GM23338 (cell line): ENCODE measurements at regions not wholly inside any gene's neighbourhood (a gene's known extent, or its start where the extent isn't known, plus 50 kb on each side); places are given as distances from the start of the nearest gene placed in this dataset.

Experiments used
- ATAC-seq: fragments of 200-7000 bp; cut with Tn5 transposase; 3 replicates; pipeline ENCODE4 v1.9.1; 2020
- DNase-seq: peaks from one replicate; pipeline ENCODE4 v3.0.0-alpha.2; 2015; ENCODE audit warnings: low spot score
- H2AFZ ChIP-seq: fragments of 200-600 bp; sonication (generic); 2 replicates; pipeline ENCODE4 v1.8.0; 2016; ENCODE audit warnings: antibody characterized with exemption, mild to moderate bottlenecking, moderate library complexity
- H3F3A ChIP-seq: fragments of 200-600 bp; sonication (generic); replicated peaks from 2 replicates; pipeline ENCODE4 v1.8.0; 2017; ENCODE audit warnings: antibody characterized with exemption, mixed run types, low read depth
- H3K27ac ChIP-seq: fragments of 200-600 bp; sonication (generic); 2 replicates; pipeline ENCODE4 v1.6.1; 2016; ENCODE audit warnings: low read depth
- H3K27me3 ChIP-seq: fragments of 200-600 bp; sonication (generic); 2 replicates; pipeline ENCODE4 v1.8.0; 2016; ENCODE audit warnings: mild to moderate bottlenecking, mixed run types, moderate library complexity; ENCODE audit not compliant: insufficient read depth
- H3K36me3 ChIP-seq: fragments of 200-600 bp; sonication (generic); 2 replicates; pipeline ENCODE4 v1.8.0; 2016; ENCODE audit warnings: mild to moderate bottlenecking; ENCODE audit not compliant: insufficient read depth
- H3K4me1 ChIP-seq: fragments of 200-600 bp; sonication (generic); 2 replicates; pipeline ENCODE4 v1.8.0; 2016; ENCODE audit warnings: mild to moderate bottlenecking, moderate library complexity; ENCODE audit not compliant: insufficient read depth
- H3K4me2 ChIP-seq: fragments of 200-600 bp; sonication (generic); 2 replicates; pipeline ENCODE4 v1.7.1; 2017; ENCODE audit warnings: mixed run types
- H3K4me3 ChIP-seq: fragments of 200-600 bp; sonication (generic); 2 replicates; pipeline ENCODE4 v1.6.1; 2016; ENCODE audit warnings: mixed run types
- H3K79me2 ChIP-seq: fragments of 200-600 bp; sonication (generic); replicated peaks from 2 replicates; pipeline ENCODE4 v1.8.0; 2017; ENCODE audit warnings: mild to moderate bottlenecking; ENCODE audit not compliant: insufficient read depth
- H3K9me2 ChIP-seq: fragments of 200-600 bp; sonication (generic); 2 replicates; pipeline ENCODE4 v1.8.0; 2017; ENCODE audit not compliant: insufficient read depth
- H4K20me1 ChIP-seq: fragments of 200-600 bp; sonication (generic); replicated peaks from 2 replicates; pipeline ENCODE4 v1.8.0; 2017; ENCODE audit warnings: mild to moderate bottlenecking; ENCODE audit not compliant: insufficient read depth
- H3K27ac Mint-ChIP-seq: 2 replicates; pipeline ENCODE4 v1.8.0; 2020; ENCODE audit warnings: inconsistent platforms, mild to moderate bottlenecking, moderate library complexity, mixed read lengths
- H3K27me3 Mint-ChIP-seq: 3 replicates; pipeline ENCODE4 v1.8.0; 2022; ENCODE audit warnings: low read depth, mild to moderate bottlenecking, moderate library complexity, mixed read lengths, inconsistent platforms; ENCODE audit not compliant: insufficient read depth, poor library complexity
- H3K36me3 Mint-ChIP-seq: 3 replicates; pipeline ENCODE4 v1.8.0; 2021; ENCODE audit warnings: low read depth, mild to moderate bottlenecking, inconsistent platforms, moderate library complexity, mixed read lengths
- H3K4me1 Mint-ChIP-seq: 3 replicates; pipeline ENCODE4 v1.8.0; 2020; ENCODE audit warnings: mild to moderate bottlenecking, inconsistent platforms, mixed read lengths
- H3K4me3 Mint-ChIP-seq: 3 replicates; pipeline ENCODE4 v1.8.0; 2021; ENCODE audit warnings: moderate library complexity, mild to moderate bottlenecking, inconsistent platforms, mixed read lengths
- H3K9me3 Mint-ChIP-seq: 3 replicates; pipeline ENCODE4 v1.8.0; 2020; ENCODE audit warnings: moderate library complexity, mild to moderate bottlenecking, inconsistent platforms, mixed read lengths
- CREB1 ChIP-seq: fragments of 250-450 bp; sonication (Bioruptor Pico); IDR thresholded peaks from 2 replicates; pipeline ENCODE4 v1.5.0; 2020; ENCODE audit warnings: low read depth, mild to moderate bottlenecking, moderate library complexity
- EZH2 ChIP-seq: fragments of 200-600 bp; sonication (generic); IDR thresholded peaks from one replicate; pipeline ENCODE4 v1.8.0; 2017; ENCODE audit warnings: antibody characterized with exemption, mild to moderate bottlenecking, low read depth; ENCODE audit not compliant: unreplicated experiment
- EZH2phosphoT487 ChIP-seq: fragments of 200-600 bp; sonication (generic); IDR thresholded peaks from one replicate; pipeline ENCODE4 v1.8.1; 2018; ENCODE audit warnings: antibody characterized with exemption; ENCODE audit not compliant: unreplicated experiment
- JUNB ChIP-seq: IDR thresholded peaks from one replicate; pipeline ENCODE4 v1.6.1; 2016; ENCODE audit warnings: antibody characterized with exemption; ENCODE audit not compliant: unreplicated experiment
- NANOG ChIP-seq: IDR thresholded peaks from 2 replicates; pipeline ENCODE4 v1.6.1; 2016; ENCODE audit warnings: antibody characterized with exemption, borderline replicate concordance
- POLR2AphosphoS5 ChIP-seq: IDR thresholded peaks from 2 replicates; pipeline ENCODE4 v1.6.1; 2016; ENCODE audit warnings: antibody characterized with exemption, low read depth
- TF ChIP-seq, protein P1 (sequence below): fragments of 250-450 bp; sonication (Bioruptor Pico); IDR thresholded peaks from 2 replicates; pipeline ENCODE4 v1.5.0; 2020; ENCODE audit warnings: mild to moderate bottlenecking, moderate library complexity
- TF ChIP-seq, protein P2 (sequence below): IDR thresholded peaks from 2 replicates; pipeline ENCODE4 v1.6.1; 2016; ENCODE audit warnings: antibody characterized with exemption
- TF ChIP-seq, protein P3 (sequence below), 2 experiments: fragments of 200-600 bp in 1 of 2; sonication (generic) in 1 of 2; conservative IDR thresholded peaks; 2 replicates each; pipeline versions ENCODE4 v1.5.1 to v1.6.1; 2016 to 2017; ENCODE audit warnings: antibody characterized with exemption in 2 of 2, low read depth in 2 of 2, mild to moderate bottlenecking in 2 of 2, moderate library complexity in 1 of 2
- TF ChIP-seq, protein P4 (sequence below): IDR thresholded peaks from one replicate; pipeline ENCODE4 v1.6.1; 2018; ENCODE audit warnings: antibody characterized with exemption; ENCODE audit not compliant: unreplicated experiment

DNA sequence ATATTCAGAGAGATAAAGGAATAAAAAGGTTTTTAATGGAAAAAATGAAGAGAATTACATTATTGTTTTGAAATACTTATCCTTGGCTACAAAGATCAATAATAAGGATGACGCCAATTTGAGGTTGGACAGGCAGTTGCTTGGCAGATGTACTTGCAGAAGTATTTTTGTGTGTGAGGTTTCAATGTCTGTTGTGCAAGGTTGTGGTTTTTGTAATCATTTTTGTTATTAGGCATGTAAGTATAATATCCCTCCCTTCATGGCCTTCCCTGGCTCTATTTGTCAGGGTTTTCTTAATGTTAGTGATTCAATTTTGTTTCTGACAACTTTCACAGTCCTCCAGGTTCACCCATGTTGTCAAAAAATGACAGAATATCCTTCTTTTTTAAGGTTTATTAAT, 105.9 kb downstream of the OTOL1 start (continued):
- TF ChIP-seq, protein P1, sequence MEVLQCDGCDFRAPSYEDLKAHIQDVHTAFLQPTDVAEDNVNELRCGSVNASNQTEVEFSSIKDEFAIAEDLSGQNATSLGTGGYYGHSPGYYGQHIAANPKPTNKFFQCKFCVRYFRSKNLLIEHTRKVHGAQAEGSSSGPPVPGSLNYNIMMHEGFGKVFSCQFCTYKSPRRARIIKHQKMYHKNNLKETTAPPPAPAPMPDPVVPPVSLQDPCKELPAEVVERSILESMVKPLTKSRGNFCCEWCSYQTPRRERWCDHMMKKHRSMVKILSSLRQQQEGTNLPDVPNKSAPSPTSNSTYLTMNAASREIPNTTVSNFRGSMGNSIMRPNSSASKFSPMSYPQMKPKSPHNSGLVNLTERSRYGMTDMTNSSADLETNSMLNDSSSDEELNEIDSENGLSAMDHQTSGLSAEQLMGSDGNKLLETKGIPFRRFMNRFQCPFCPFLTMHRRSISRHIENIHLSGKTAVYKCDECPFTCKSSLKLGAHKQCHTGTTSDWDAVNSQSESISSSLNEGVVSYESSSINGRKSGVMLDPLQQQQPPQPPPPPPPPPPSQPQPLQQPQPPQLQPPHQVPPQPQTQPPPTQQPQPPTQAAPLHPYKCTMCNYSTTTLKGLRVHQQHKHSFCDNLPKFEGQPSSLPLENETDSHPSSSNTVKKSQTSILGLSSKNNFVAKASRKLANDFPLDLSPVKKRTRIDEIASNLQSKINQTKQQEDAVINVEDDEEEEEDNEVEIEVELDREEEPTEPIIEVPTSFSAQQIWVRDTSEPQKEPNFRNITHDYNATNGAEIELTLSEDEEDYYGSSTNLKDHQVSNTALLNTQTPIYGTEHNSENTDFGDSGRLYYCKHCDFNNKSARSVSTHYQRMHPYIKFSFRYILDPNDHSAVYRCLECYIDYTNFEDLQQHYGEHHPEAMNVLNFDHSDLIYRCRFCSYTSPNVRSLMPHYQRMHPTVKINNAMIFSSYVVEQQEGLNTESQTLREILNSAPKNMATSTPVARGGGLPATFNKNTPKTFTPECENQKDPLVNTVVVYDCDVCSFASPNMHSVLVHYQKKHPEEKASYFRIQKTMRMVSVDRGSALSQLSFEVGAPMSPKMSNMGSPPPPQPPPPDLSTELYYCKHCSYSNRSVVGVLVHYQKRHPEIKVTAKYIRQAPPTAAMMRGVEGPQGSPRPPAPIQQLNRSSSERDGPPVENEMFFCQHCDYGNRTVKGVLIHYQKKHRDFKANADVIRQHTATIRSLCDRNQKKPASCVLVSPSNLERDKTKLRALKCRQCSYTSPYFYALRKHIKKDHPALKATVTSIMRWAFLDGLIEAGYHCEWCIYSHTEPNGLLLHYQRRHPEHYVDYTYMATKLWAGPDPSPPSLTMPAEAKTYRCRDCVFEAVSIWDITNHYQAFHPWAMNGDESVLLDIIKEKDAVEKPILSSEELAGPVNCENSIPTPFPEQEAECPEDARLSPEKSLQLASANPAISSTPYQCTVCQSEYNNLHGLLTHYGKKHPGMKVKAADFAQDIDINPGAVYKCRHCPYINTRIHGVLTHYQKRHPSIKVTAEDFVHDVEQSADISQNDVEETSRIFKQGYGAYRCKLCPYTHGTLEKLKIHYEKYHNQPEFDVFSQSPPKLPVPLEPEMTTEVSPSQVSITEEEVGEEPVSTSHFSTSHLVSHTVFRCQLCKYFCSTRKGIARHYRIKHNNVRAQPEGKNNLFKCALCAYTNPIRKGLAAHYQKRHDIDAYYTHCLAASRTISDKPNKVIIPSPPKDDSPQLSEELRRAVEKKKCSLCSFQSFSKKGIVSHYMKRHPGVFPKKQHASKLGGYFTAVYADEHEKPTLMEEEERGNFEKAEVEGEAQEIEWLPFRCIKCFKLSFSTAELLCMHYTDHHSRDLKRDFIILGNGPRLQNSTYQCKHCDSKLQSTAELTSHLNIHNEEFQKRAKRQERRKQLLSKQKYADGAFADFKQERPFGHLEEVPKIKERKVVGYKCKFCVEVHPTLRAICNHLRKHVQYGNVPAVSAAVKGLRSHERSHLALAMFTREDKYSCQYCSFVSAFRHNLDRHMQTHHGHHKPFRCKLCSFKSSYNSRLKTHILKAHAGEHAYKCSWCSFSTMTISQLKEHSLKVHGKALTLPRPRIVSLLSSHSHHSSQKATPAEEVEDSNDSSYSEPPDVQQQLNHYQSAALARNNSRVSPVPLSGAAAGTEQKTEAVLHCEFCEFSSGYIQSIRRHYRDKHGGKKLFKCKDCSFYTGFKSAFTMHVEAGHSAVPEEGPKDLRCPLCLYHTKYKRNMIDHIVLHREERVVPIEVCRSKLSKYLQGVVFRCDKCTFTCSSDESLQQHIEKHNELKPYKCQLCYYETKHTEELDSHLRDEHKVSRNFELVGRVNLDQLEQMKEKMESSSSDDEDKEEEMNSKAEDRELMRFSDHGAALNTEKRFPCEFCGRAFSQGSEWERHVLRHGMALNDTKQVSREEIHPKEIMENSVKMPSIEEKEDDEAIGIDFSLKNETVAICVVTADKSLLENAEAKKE (CRISPR knock-in tag): no peak
- no peak for TF ChIP-seq NANOG
- no peak for TF ChIP-seq EZH2
- TF ChIP-seq CREB1 (CRISPR knock-in tag): no peak
- TF ChIP-seq, protein P2, sequence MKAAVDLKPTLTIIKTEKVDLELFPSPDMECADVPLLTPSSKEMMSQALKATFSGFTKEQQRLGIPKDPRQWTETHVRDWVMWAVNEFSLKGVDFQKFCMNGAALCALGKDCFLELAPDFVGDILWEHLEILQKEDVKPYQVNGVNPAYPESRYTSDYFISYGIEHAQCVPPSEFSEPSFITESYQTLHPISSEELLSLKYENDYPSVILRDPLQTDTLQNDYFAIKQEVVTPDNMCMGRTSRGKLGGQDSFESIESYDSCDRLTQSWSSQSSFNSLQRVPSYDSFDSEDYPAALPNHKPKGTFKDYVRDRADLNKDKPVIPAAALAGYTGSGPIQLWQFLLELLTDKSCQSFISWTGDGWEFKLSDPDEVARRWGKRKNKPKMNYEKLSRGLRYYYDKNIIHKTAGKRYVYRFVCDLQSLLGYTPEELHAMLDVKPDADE: no peak
- TF ChIP-seq, protein P3, sequence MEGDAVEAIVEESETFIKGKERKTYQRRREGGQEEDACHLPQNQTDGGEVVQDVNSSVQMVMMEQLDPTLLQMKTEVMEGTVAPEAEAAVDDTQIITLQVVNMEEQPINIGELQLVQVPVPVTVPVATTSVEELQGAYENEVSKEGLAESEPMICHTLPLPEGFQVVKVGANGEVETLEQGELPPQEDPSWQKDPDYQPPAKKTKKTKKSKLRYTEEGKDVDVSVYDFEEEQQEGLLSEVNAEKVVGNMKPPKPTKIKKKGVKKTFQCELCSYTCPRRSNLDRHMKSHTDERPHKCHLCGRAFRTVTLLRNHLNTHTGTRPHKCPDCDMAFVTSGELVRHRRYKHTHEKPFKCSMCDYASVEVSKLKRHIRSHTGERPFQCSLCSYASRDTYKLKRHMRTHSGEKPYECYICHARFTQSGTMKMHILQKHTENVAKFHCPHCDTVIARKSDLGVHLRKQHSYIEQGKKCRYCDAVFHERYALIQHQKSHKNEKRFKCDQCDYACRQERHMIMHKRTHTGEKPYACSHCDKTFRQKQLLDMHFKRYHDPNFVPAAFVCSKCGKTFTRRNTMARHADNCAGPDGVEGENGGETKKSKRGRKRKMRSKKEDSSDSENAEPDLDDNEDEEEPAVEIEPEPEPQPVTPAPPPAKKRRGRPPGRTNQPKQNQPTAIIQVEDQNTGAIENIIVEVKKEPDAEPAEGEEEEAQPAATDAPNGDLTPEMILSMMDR (conservative IDR thresholded peaks at IDR 0.05; ENCODE audit: low read depth in 2 of 2): no peak

DNA sequence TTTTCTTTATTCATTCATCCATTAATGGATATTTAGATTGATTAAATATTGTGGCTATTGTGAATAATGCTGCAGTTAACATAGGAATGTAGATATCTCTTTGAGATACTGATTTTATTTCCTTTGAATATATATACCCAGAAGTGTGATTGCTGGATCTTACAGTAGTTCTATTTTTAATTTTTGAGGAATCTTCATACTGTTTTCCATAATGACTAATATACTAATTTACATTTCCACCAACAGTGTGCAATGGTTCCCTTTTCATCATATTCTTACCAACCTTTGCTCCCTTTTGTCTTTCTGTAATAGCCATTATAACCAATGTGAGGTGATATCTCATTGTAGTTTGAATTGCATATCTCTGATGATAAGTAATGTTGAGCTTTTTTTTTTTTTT, 106.3 kb downstream of the OTOL1 start:
- Histone ChIP-seq H3K27ac (no peak overlapping the region), H3K4me3 (no peak overlapping the region), H3K4me1 (peaks cover 10% of the 10 kb centered on the region), H3K9me2 (no peaks in the 10 kb centered on the region), H3F3A (no peaks in the 10 kb centered on the region), H3K27me3 (no peaks in the 10 kb centered on the region), H3K79me2 (no peaks in the 10 kb centered on the region), H2AFZ (no peak overlapping the region), H3K4me2 (no peak overlapping the region), H4K20me1 (no peaks in the 10 kb centered on the region), H3K36me3 (no peaks in the 10 kb centered on the region)
- H3K9me3 Mint-ChIP-seq: no peaks in the 10 kb centered on the region
- no peak overlapping the region for H3K4me3 Mint-ChIP-seq
- DNase-seq (no peak), ATAC-seq (no peak)
- H3K36me3 Mint-ChIP-seq: no peaks in the 10 kb centered on the region
- H3K4me1 Mint-ChIP-seq: peaks cover 18% of the 10 kb centered on the region; the same call in 2 of the 3 replicates
- H3K27ac Mint-ChIP-seq: no peak overlapping the region
- no peaks in the 10 kb centered on the region for H3K27me3 Mint-ChIP-seq
- TF ChIP-seq EZH2 (no peak), EZH2phosphoT487 (no peak), JUNB (no peak), POLR2AphosphoS5 (no peak)
- TF ChIP-seq, protein P2: no peak
- TF ChIP-seq, protein P4, sequence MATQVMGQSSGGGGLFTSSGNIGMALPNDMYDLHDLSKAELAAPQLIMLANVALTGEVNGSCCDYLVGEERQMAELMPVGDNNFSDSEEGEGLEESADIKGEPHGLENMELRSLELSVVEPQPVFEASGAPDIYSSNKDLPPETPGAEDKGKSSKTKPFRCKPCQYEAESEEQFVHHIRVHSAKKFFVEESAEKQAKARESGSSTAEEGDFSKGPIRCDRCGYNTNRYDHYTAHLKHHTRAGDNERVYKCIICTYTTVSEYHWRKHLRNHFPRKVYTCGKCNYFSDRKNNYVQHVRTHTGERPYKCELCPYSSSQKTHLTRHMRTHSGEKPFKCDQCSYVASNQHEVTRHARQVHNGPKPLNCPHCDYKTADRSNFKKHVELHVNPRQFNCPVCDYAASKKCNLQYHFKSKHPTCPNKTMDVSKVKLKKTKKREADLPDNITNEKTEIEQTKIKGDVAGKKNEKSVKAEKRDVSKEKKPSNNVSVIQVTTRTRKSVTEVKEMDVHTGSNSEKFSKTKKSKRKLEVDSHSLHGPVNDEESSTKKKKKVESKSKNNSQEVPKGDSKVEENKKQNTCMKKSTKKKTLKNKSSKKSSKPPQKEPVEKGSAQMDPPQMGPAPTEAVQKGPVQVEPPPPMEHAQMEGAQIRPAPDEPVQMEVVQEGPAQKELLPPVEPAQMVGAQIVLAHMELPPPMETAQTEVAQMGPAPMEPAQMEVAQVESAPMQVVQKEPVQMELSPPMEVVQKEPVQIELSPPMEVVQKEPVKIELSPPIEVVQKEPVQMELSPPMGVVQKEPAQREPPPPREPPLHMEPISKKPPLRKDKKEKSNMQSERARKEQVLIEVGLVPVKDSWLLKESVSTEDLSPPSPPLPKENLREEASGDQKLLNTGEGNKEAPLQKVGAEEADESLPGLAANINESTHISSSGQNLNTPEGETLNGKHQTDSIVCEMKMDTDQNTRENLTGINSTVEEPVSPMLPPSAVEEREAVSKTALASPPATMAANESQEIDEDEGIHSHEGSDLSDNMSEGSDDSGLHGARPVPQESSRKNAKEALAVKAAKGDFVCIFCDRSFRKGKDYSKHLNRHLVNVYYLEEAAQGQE: no peak
